ENCODE measurements at regions not wholly inside any gene's neighbourhood (a gene's known extent, or its start where the extent isn't known, plus 50 kb on each side); places are given as distances from the start of the nearest gene placed in this dataset.

DNA sequence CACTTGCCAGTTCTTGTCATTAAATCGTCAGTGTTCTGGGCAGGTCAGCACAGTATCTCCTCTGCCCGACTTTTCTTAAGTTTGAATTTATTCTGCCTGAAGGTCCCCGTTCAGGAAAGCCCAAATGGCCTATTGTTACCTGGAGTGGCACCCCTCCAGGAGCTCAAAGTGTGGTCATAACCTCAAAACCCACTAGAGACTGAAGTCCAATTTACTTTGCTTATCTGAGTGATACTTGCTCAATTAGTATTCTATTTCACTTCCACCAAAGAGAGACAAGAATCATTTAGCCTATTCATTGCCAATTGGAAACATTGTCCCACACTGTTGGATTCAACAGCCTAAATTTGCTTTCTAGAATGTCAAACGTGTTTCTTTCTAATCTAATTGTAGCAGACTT lies 375.3 kb downstream of the LNPK start:
- no peak for TF ChIP-seq POLR2A (IDR thresholded peaks at IDR 0.05; ENCODE audit: borderline replicate concordance, extremely low read depth, insufficient read depth, insufficient read length)
- no peak for TF ChIP-seq TCF7L2 (IDR thresholded peaks at IDR 0.05; ENCODE audit: borderline replicate concordance, extremely low read depth, insufficient read depth, insufficient read length)
- no peak for TF ChIP-seq EZH2 (IDR thresholded peaks at IDR 0.05)
- no peak for TF ChIP-seq EGR1 (IDR thresholded peaks at IDR 0.05; ENCODE audit: low read depth)
- TF ChIP-seq SRF (IDR thresholded peaks at IDR 0.05; ENCODE audit: low read depth) = no peak
